GM18873 (cell line): ENCODE measurements at regions not wholly inside any gene's neighbourhood (a gene's known extent, or its start where the extent isn't known, plus 50 kb on each side); places are given as distances from the start of the nearest gene placed in this dataset.

ENCODE experiments used
- ATAC-seq: cut with Tn5 transposase; IDR thresholded peaks from one replicate; pipeline ENCODE4 v1.9.1; 2021; ENCODE audit warnings: mild to moderate bottlenecking, moderate library complexity, moderate number of reproducible peaks; ENCODE audit not compliant: unreplicated experiment, low FRiP score

GRCh38 chr5:114006582-114006981, 355.3 kb upstream of the KCNN2 start:
- no peak for ATAC-seq

DNA sequence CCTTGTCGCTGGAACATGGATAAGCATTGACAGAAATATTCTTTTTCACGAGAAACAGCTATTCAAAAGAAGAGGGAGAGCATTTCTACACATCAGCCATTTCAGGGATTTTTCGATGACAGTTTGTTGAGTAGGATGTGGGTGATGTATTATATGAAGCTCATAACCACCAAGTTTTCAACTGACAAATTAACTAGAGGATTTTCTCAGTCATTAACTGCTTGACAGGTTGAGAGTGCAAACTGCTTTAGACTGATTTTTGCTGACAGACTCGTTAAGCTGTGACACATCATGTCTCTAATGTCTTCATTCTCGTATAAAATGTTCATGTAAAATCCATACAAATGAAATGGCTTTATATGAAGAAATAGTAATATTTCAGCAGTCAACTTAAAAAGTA, 354.2 kb upstream of the KCNN2 start:
- ATAC-seq = no peak

- ATAC-seq = no peak
Observed at GRCh38 chr5:114010362-114010761, 351.5 kb upstream of the KCNN2 start.

DNA sequence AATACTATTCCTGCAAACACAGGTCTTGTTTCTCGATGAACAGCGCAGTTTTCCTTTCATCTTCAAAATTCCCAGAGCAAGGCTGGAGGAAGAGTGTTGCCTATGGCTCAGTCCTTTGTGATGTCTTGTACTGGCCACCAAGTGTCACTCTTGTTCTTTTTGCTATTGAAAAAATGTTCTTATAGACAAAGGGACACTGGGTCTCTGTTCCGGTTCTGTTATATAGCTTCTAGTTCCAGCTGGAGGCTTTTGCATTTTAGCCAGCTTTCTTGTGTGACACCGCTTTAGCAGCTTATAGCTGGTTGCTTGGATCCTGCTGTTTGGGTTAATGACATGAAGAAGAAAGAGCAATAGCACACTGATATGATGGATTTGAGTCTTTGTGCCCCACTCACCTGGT, 343.7 kb upstream of the KCNN2 start:
- no peak for ATAC-seq

DNA sequence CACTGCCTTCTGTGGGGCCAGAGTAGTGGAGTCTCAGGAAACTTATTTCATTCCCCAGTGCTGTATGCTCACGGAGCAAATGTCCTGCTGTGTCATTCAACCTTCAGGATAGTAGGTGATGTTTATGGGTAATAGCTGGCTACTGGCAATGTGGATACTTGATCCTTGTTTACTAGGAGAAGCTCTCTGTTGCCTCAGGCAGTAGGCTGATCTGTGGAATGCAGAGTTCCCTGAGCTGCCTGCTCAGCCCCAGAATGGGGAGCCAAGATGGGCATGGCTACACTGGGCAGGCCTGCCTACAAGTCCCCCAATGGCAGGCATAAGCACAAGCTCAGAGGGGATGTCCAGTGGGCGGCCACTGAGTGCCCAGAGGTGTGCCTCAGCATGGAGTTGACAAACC, 323.1 kb upstream of the KCNN2 start:
- ATAC-seq = no peak

- no peak for ATAC-seq
Observed at GRCh38 chr5:114050087-114050486, 311.8 kb upstream of the KCNN2 start.

DNA sequence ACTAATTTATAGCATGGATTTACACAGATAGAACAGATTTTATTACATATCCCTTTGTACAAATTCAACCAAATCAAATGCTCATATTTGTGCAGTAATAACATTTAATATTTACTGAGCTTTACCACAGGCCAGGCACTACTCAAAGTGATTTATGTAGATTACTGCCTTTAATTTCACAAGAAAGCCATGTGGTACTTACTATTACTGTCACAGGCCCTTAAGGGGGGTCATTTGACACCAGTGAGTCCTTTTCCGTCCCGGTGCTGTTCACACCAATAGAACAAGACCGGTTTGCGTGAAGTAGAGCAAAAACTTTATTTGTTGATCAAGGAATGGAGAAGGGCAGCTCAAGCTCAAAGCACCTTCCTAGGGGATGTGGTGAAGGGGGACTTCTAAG, 308.5 kb upstream of the KCNN2 start:
- ATAC-seq = no peak

GRCh38 chr5:114054594-114054993, 307.3 kb upstream of the KCNN2 start:
- no peak for ATAC-seq

- no peak for ATAC-seq
Observed at GRCh38 chr5:114055318-114056184, 306.3 kb upstream of the KCNN2 start.

- ATAC-seq = no peak
Observed at GRCh38 chr5:114056185-114056538, 305.7 kb upstream of the KCNN2 start.

DNA sequence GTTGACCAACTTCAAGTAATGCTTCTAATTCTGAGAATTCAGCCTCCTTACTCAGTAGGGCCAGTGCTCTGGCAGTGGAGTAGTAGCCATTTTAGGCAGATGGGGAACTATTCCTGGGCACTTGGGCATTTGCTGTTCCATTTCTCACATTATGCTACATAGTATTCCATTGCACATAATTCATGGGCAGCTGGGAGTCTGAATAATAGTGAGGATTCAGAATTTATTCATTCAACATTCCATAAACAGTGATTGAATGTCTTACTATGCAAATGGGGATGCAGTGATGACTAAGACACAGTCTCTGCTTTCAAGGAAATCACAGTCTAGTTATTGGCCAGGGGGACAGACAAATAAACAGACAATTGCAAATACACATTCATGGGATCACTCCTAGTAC, 301.0 kb upstream of the KCNN2 start:
- no peak for ATAC-seq

GRCh38 chr5:114062932-114063867, 298.7 kb upstream of the KCNN2 start:
- no peak for ATAC-seq

DNA sequence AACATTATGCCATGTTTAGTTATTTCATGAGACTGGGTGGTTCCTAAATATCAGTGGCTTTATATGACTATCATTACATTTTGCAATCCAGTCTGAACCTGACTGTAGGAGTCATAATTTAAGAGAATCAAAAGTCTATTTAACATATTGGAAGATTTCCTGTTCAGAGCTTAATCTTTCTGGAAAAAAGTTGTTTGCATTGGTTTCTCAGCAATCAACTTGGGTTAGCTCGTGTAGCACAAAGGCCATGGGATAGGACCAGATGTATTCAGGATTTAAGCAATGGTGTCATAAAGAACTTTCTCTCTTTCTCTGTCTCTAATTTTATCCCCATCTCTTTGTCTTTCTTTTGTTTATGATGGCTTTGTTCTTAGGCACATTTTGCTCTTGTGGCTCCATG, 296.0 kb upstream of the KCNN2 start:
- ATAC-seq = no peak

DNA sequence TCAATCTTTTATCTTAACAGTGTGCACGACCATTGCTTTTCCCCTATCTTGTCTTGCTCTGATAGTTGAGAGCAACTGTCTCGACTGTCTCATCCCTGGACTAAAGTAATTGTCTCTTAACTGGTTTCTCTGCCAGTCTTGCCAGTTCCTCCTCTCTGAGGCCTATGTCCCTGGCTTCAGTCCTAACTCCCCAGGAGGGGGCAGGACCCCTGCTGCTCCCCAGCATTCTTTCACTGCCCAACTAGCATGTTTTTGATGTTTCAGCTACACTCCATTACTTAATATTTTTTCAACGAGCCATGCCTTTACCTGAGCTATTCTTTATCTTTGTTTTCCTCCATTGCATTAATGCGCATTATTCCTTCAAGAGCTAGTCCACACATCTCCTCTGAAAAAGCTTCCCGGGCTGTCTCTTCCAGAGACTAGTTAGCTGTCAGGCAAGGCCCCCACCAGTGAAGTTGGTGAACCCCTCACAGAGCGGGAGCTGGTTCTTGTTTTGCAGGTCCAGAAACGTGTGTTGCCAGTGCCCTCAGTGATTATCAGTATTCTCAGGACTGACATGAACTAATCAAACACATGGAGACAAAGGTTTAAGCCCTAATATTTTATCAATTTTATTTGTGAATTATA, 291.7 kb upstream of the KCNN2 start:
- no peak for ATAC-seq

DNA sequence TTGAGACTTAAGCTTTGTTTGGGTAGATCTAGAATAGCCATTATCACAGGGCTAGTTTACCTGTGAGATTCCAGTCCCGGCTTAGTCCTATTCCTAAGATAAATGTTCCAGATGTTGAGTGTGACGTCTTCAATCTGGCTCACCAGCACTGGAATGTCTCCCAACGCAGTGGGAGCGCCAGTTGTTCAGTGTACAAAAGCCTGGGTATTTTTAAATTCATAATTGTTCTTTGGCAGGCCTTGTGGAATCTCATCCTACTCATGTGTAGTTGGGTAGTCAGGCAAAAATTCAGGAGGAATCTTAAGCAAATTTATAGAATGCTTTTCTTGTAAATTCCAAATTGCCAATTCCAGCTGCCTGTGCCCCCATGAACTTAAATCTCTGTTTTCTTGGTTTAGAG, 272.6 kb upstream of the KCNN2 start:
- ATAC-seq = no peak

DNA sequence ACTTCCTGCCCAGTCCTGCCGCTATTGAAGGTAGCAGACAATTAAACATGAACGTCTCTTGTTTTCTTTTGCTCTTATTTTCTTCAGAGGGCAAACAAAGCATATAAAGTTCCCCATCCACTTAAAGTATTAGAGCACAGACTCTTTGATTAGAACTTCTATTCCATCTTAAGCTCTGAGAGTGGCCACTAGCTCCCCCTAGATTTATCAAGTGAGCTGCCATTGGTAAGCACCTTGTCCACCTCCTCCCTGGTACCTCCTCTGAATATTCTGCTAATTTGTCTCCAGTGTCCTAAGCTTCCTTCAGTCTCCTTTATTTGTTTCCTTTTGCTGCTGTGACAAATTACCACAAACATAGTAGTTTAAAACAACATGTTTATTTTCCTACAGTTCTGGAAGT, 264.3 kb upstream of the KCNN2 start:
- no peak for ATAC-seq

DNA sequence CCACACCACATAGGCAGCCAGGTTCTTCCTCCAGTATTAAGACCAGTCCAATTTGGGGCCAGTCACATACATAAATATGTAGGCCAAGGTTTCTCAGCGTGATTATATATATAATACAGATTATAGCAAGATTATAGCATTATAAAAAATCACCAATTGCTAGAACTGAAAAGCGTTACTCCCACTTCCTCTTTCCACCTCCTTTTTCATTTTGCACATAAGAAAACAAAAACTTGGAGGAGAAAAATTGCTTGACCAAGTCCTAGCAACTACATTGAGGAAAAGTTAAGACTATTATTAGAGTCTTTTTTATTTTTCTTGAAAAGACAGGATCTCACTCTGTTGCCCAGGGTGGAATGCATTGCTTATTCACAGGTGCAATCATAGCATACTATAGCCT, 262.7 kb upstream of the KCNN2 start:
- no peak for ATAC-seq

GRCh38 chr5:114101153-114101552, 260.7 kb upstream of the KCNN2 start:
- peak; percentile 49 for ATAC-seq

DNA sequence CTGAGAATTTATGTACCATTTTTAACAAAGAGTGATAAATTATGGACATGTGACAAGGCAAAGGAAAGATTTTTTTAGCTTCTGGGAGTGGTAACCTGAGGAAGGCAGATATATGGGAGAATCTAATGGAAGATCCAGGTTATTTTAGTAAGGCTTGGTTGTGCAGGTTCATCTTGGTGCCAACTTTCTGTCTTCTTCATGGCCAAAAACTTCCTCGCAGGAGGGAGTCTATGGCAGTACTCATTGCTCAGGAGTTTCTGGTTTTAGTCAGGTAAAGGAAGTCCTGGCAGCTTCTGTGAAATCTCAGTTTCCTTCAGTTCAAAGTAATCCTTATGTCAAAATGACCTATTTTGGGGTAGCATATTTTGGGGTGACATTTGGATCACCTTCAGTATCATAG, 248.3 kb upstream of the KCNN2 start:
- no peak for ATAC-seq

GRCh38 chr5:114116981-114117380, 244.9 kb upstream of the KCNN2 start:
- no peak for ATAC-seq

DNA sequence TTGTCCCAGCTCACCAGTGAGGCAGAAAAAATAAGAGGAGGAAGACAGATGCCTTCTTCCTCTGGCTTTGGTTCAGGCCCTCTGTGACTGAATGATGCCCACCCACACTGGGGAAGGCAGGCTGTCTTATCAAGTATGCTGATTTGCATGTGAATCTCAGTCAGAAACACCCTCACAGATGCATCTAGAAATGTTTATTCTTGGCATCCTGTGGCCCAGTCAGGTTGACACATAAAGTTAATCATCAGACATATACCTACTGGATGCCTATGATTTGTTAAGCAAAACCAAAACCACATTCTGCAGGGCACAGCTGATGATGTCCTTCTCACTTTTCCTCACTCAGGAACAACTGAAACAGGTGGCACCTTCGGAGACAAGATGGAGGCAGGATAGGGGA, 243.4 kb upstream of the KCNN2 start:
- peak; percentile 60 for ATAC-seq
